ENCODE measurements at regions not wholly inside any gene's neighbourhood (a gene's known extent, or its start where the extent isn't known, plus 50 kb on each side); places are given as distances from the start of the nearest gene placed in this dataset.

GRCh38 chr6:50610562-50610961 is 102.8 kb upstream of the TFAP2D start:
- TF ChIP-seq POLR2AphosphoS5 (IDR thresholded peaks at IDR 0.05) (no peak), POLR2A (IDR thresholded peaks at IDR 0.05) (no peak)
- TF ChIP-seq, protein P1, sequence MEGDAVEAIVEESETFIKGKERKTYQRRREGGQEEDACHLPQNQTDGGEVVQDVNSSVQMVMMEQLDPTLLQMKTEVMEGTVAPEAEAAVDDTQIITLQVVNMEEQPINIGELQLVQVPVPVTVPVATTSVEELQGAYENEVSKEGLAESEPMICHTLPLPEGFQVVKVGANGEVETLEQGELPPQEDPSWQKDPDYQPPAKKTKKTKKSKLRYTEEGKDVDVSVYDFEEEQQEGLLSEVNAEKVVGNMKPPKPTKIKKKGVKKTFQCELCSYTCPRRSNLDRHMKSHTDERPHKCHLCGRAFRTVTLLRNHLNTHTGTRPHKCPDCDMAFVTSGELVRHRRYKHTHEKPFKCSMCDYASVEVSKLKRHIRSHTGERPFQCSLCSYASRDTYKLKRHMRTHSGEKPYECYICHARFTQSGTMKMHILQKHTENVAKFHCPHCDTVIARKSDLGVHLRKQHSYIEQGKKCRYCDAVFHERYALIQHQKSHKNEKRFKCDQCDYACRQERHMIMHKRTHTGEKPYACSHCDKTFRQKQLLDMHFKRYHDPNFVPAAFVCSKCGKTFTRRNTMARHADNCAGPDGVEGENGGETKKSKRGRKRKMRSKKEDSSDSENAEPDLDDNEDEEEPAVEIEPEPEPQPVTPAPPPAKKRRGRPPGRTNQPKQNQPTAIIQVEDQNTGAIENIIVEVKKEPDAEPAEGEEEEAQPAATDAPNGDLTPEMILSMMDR (IDR thresholded peaks at IDR 0.05) = no peak
